Eye (tissue), 1 donor: ENCODE measurements at regions not wholly inside any gene's neighbourhood (a gene's known extent, or its start where the extent isn't known, plus 50 kb on each side); places are given as distances from the start of the nearest gene placed in this dataset.
"Not testable (repeated sequence)": the region's sequence is repeated elsewhere in the genome, so short reads cannot be mapped to it uniquely, and the experiment has no call there.

ENCODE experiments used
- DNase-seq: peaks from one replicate; pipeline ENCODE4 v3.0.0-alpha.2; 2015

GRCh38 chr7:68031180-68031943, 1034.7 kb downstream of the TYW1 start:
- DNase-seq, result no peak

- DNase-seq, result no peak
Observed at GRCh38 chr7:68038621-68039314, 1042.1 kb downstream of the TYW1 start.

GRCh38 chr7:68041554-68041953, 1044.9 kb downstream of the TYW1 start:
- no peak for DNase-seq

- DNase-seq, result no peak
Observed at GRCh38 chr7:68043546-68043945, 1046.9 kb downstream of the TYW1 start.

- no peak for DNase-seq
Observed at GRCh38 chr7:68050627-68051026, 1054.0 kb downstream of the TYW1 start.

GRCh38 chr7:68058014-68058413, 1061.4 kb downstream of the TYW1 start:
- DNase-seq, result no peak

GRCh38 chr7:68063171-68063570, 1066.5 kb downstream of the TYW1 start:
- DNase-seq, result peak; percentile 30

GRCh38 chr7:68065581-68065980, 1068.9 kb downstream of the TYW1 start:
- DNase-seq, result no peak

- DNase-seq, result peak; percentile 21
Observed at GRCh38 chr7:68067845-68068244, 1071.2 kb downstream of the TYW1 start.

- no peak for DNase-seq
Observed at GRCh38 chr7:68070992-68071391, 1074.4 kb downstream of the TYW1 start.

GRCh38 chr7:68073701-68074100, 1077.1 kb downstream of the TYW1 start:
- no peak for DNase-seq

GRCh38 chr7:68074242-68074641, 1077.6 kb downstream of the TYW1 start:
- DNase-seq, result no peak

- no peak for DNase-seq
Observed at GRCh38 chr7:68078157-68078710, 1081.6 kb downstream of the TYW1 start.

- DNase-seq, result not testable (repeated sequence)
Observed at GRCh38 chr7:68082066-68082960, 1085.7 kb downstream of the TYW1 start.

- DNase-seq, result not testable (repeated sequence)
Observed at GRCh38 chr7:68082961-68083657, 1086.5 kb downstream of the TYW1 start.

- no peak for DNase-seq
Observed at GRCh38 chr7:68087401-68087800, 1090.8 kb downstream of the TYW1 start.

- DNase-seq, result no peak
Observed at GRCh38 chr7:68088879-68089278, 1092.2 kb downstream of the TYW1 start.

- not testable (repeated sequence) for DNase-seq
Observed at GRCh38 chr7:68090256-68090655, 1093.6 kb downstream of the TYW1 start.

- DNase-seq, result no peak
Observed at GRCh38 chr7:68103319-68103718, 1106.7 kb downstream of the TYW1 start.

GRCh38 chr7:68107261-68107660, 1110.6 kb downstream of the TYW1 start:
- DNase-seq, result peak; percentile 29

GRCh38 chr7:68107968-68108367, 1111.3 kb downstream of the TYW1 start:
- no peak for DNase-seq

- no peak for DNase-seq
Observed at GRCh38 chr7:68109299-68109698, 1112.7 kb downstream of the TYW1 start.
